Neural progenitor cell (in vitro differentiated cells): ENCODE measurements at regions not wholly inside any gene's neighbourhood (a gene's known extent, or its start where the extent isn't known, plus 50 kb on each side); places are given as distances from the start of the nearest gene placed in this dataset.

Experiments
- EZH2 ChIP-seq: fragments of 200-600 bp; sonication (generic); IDR thresholded peaks from 2 replicates; pipeline ENCODE4 v1.6.1; 2017; ENCODE audit warnings: antibody characterized with exemption, mild to moderate bottlenecking, moderate library complexity
- EZH2phosphoT487 ChIP-seq: fragments of 200-600 bp; sonication (generic); IDR thresholded peaks from 2 replicates; pipeline ENCODE4 v1.6.1; 2017; ENCODE audit warnings: antibody characterized with exemption
- TF ChIP-seq, protein P1 (sequence below): fragments of 200-600 bp; sonication (generic); IDR thresholded peaks from 2 replicates; pipeline ENCODE4 v1.5.1; 2017; ENCODE audit warnings: antibody characterized with exemption, mild to moderate bottlenecking

DNA sequence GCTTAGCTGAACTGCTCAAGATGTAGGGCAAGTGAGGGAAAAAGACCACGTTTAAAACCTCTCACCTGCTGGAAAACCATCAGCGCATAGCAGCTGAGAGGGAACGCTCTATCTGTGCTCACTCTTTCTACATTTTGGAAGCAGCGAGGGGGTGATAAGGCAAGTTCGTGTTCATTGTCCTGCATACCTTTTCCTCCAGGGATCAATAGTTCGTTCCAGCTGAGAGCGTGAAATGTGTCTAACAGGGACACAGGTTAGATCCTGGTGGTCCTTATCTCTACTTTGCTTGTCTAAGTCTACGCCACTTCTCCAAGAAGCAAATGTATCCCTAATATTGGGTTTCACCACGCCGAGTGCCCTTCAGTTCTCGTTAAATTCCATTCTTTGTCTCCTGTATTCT, 183.5 kb upstream of the ZFHX3 start:
- TF ChIP-seq, protein P1, sequence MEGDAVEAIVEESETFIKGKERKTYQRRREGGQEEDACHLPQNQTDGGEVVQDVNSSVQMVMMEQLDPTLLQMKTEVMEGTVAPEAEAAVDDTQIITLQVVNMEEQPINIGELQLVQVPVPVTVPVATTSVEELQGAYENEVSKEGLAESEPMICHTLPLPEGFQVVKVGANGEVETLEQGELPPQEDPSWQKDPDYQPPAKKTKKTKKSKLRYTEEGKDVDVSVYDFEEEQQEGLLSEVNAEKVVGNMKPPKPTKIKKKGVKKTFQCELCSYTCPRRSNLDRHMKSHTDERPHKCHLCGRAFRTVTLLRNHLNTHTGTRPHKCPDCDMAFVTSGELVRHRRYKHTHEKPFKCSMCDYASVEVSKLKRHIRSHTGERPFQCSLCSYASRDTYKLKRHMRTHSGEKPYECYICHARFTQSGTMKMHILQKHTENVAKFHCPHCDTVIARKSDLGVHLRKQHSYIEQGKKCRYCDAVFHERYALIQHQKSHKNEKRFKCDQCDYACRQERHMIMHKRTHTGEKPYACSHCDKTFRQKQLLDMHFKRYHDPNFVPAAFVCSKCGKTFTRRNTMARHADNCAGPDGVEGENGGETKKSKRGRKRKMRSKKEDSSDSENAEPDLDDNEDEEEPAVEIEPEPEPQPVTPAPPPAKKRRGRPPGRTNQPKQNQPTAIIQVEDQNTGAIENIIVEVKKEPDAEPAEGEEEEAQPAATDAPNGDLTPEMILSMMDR: no peak
- no peak for TF ChIP-seq EZH2
- TF ChIP-seq EZH2phosphoT487: no peak
